CD14-positive monocyte (primary cell): ENCODE measurements at regions not wholly inside any gene's neighbourhood (a gene's known extent, or its start where the extent isn't known, plus 50 kb on each side); places are given as distances from the start of the nearest gene placed in this dataset.

Experiments used
- DNase-seq, 3 donors: peaks; one replicate each; pipeline ENCODE4 v3.0.0-alpha.2; 2011 to 2022
- H2AFZ ChIP-seq: 2 replicates; pipeline ENCODE4 v1.6.0; 2012; ENCODE audit warnings: mild to moderate bottlenecking, low read depth, low read length, inconsistent platforms; ENCODE audit not compliant: insufficient read depth, poor library complexity, severe bottlenecking
- H3K27ac ChIP-seq, 2 donors: 1 replicate in 1 of 2; 2 replicates in 1 of 2; pipeline ENCODE4 v1.5.1; 2012 to 2013; ENCODE audit warnings: low read length in 2 of 2, control low read depth in 1 of 2, inconsistent platforms in 1 of 2, low read depth in 1 of 2, mild to moderate bottlenecking in 1 of 2
- H3K27me3 ChIP-seq, 2 donors: one replicate each; pipeline versions ENCODE4 v1.6.0 to v1.6.1; 2011 to 2013; ENCODE audit warnings: low read length in 2 of 2; ENCODE audit not compliant: control insufficient read depth in 2 of 2, insufficient read depth in 2 of 2
- H3K36me3 ChIP-seq, 2 donors: replicated peaks in 1 of 2; 1 replicate in 1 of 2; 2 replicates in 1 of 2; pipeline versions ENCODE4 v1.5.1 to v1.6.1; 2012 to 2013; ENCODE audit warnings: low read length in 2 of 2, control low read depth in 1 of 2, inconsistent platforms in 1 of 2, mild to moderate bottlenecking in 1 of 2; ENCODE audit not compliant: insufficient read depth in 2 of 2, control insufficient read depth in 1 of 2
- H3K4me1 ChIP-seq, 2 donors: 1 replicate in 1 of 2; 2 replicates in 1 of 2; pipeline versions ENCODE4 v1.5.1 to v1.6.1; 2012 to 2013; ENCODE audit warnings: low read length in 2 of 2, control low read depth in 1 of 2, inconsistent platforms in 1 of 2, mild to moderate bottlenecking in 1 of 2, moderate library complexity in 1 of 2; ENCODE audit not compliant: insufficient read depth in 2 of 2, control insufficient read depth in 1 of 2
- H3K4me2 ChIP-seq: replicated peaks from 2 replicates; pipeline ENCODE3; 2012; ENCODE audit warnings: low read length, moderate library complexity, mild to moderate bottlenecking; ENCODE audit not compliant: poor library complexity, severe bottlenecking; ENCODE audit errors: extremely low read depth
- H3K4me3 ChIP-seq, 3 experiments: fragments of 200-600 bp in 1 of 3; sonication (generic) in 1 of 3; replicated peaks in 1 of 3; 1 replicate in 2 of 3; 2 replicates in 1 of 3; pipeline ENCODE4 v1.5.1; 2011 to 2013; ENCODE audit warnings: low read length in 3 of 3, mild to moderate bottlenecking in 3 of 3, control low read depth in 2 of 3, low read depth in 2 of 3, inconsistent platforms in 1 of 3, moderate library complexity in 1 of 3
- H3K79me2 ChIP-seq: 2 replicates; pipeline ENCODE4 v1.6.0; 2012; ENCODE audit warnings: mild to moderate bottlenecking, control low read depth, inconsistent platforms, low read length, moderate library complexity; ENCODE audit not compliant: insufficient read depth
- H3K9ac ChIP-seq: 2 replicates; pipeline ENCODE4 v1.6.0; 2017; ENCODE audit warnings: low read length, mild to moderate bottlenecking; ENCODE audit not compliant: insufficient read depth, poor library complexity, severe bottlenecking
- H3K9me3 ChIP-seq, 2 donors: replicated peaks in 1 of 2; 1 replicate in 1 of 2; 2 replicates in 1 of 2; pipeline versions ENCODE4 v1.5.1 to v1.6.1; 2012 to 2013; ENCODE audit warnings: low read length in 2 of 2, control low read depth in 1 of 2; ENCODE audit not compliant: control insufficient read depth in 1 of 2, insufficient read depth in 1 of 2
- H4K20me1 ChIP-seq: 2 replicates; pipeline ENCODE4 v1.6.0; 2012; ENCODE audit warnings: mild to moderate bottlenecking, low read length, control low read depth, moderate library complexity; ENCODE audit not compliant: insufficient read depth
- H3K27ac Mint-ChIP-seq, 7 donors: one replicate each; pipeline ENCODE4 v1.8.0; 2020; ENCODE audit warnings: mild to moderate bottlenecking in 7 of 7, mixed read lengths in 7 of 7, moderate library complexity in 6 of 7, inconsistent platforms in 2 of 7
- H3K27me3 Mint-ChIP-seq, 3 donors: one replicate each; pipeline ENCODE4 v1.8.0; 2021 to 2022; ENCODE audit warnings: low read depth in 3 of 3, mild to moderate bottlenecking in 3 of 3, mixed read lengths in 3 of 3, moderate library complexity in 3 of 3, inconsistent platforms in 1 of 3
- H3K36me3 Mint-ChIP-seq, 2 donors: one replicate each; pipeline ENCODE4 v1.8.0; 2020; ENCODE audit warnings: mixed read lengths in 2 of 2, inconsistent platforms in 1 of 2, mild to moderate bottlenecking in 1 of 2
- H3K4me1 Mint-ChIP-seq: one replicate; pipeline ENCODE4 v1.8.0; 2020; ENCODE audit warnings: mild to moderate bottlenecking, mixed read lengths
- H3K4me3 Mint-ChIP-seq, 2 donors: one replicate each; pipeline ENCODE4 v1.8.0; 2020; ENCODE audit warnings: mild to moderate bottlenecking in 2 of 2, mixed read lengths in 2 of 2, moderate library complexity in 1 of 2
- H3K9me3 Mint-ChIP-seq, 7 donors: one replicate each; pipeline ENCODE4 v1.8.0; 2020 to 2022; ENCODE audit warnings: mixed read lengths in 7 of 7, mild to moderate bottlenecking in 6 of 7, moderate library complexity in 6 of 7, inconsistent platforms in 2 of 7
- CTCF ChIP-seq: fragments of 200-600 bp; IDR thresholded peaks from one replicate; pipeline ENCODE4 v1.8.0; 2022; ENCODE audit warnings: antibody characterized with exemption, mild to moderate bottlenecking
- WGBS: methylation state at CpG from one replicate; pipeline ENCODE4 v1.1.5; 2013; ENCODE audit warnings: missing lambda C conversion rate; ENCODE audit not compliant: insufficient coverage; 5-methylcytosine and 5-hydroxymethylcytosine counted together
- intact Hi-C, 2 donors: fragments of 100-400 bp; cut with micrococcal nuclease; formaldehyde crosslinking; loops; one replicate each; pipeline versions ENCODE4 v1.15.0 to v1.15.1; 2023

GRCh38 chr15:62348623-62349022 is 183.5 kb upstream of the C2CD4B start:
- Histone ChIP-seq H3K4me2 (no peak overlapping the region), H3K9me3 (no peaks in the 10 kb centered on the region), H3K4me3 (no peak overlapping the region), H3K79me2 (no peaks in the 10 kb centered on the region), H4K20me1 (no peaks in the 10 kb centered on the region), H3K36me3 (no peaks in the 10 kb centered on the region), H2AFZ (no peak overlapping the region), H3K27me3 (no peaks in the 10 kb centered on the region), H3K9ac (no peak overlapping the region), H3K27ac (no peak overlapping the region), H3K4me1 (peaks cover 5 to 23% of the 10 kb centered on the region in 2 donors)
- peak overlapping the region in 1 of 7 donors; percentile 66 for H3K27ac Mint-ChIP-seq
- peaks cover 41% of the 10 kb centered on the region for H3K4me1 Mint-ChIP-seq
- H3K27me3 Mint-ChIP-seq = peaks cover 4 to 10% (median 5%) of the 10 kb centered on the region in 3 donors
- no peak for TF ChIP-seq CTCF
- DNase-seq = no peak
- H3K4me3 Mint-ChIP-seq = no peak overlapping the region
- no peaks in the 10 kb centered on the region for H3K36me3 Mint-ChIP-seq
- H3K9me3 Mint-ChIP-seq = peaks cover 0 to 9% (median 1%) of the 10 kb centered on the region in 7 donors
- WGBS = 0% methylated on average over 1 of the region's 3 CpGs
- intact Hi-C loops = no loop called here

- WGBS = 100% methylated on average over 1 of the region's 3 CpGs
- Mint-ChIP-seq H3K9me3 (no peaks in the 10 kb centered on the region), H3K36me3 (no peaks in the 10 kb centered on the region)
Observed at GRCh38 chr15:62352817-62353216, 187.7 kb upstream of the C2CD4B start.

More at GRCh38 chr15:62352817-62353216, 187.7 kb upstream of the C2CD4B start:
- no peak for TF ChIP-seq CTCF
- Histone ChIP-seq H2AFZ (no peak overlapping the region), H3K36me3 (no peaks in the 10 kb centered on the region), H3K27me3 (no peaks in the 10 kb centered on the region), H3K79me2 (no peaks in the 10 kb centered on the region), H3K9ac (no peak overlapping the region), H3K4me1 (peaks cover 5 to 17% of the 10 kb centered on the region in 2 donors), H3K4me3 (no peak overlapping the region), H3K27ac (no peak overlapping the region), H3K4me2 (no peak overlapping the region), H4K20me1 (no peaks in the 10 kb centered on the region), H3K9me3 (no peaks in the 10 kb centered on the region)
- H3K27me3 Mint-ChIP-seq = peaks cover 5 to 8% (median 5%) of the 10 kb centered on the region in 3 donors
- no peak for DNase-seq
- intact Hi-C loops = no loop called here
- H3K27ac Mint-ChIP-seq = no peak overlapping the region
- H3K4me1 Mint-ChIP-seq = peaks cover 28% of the 10 kb centered on the region
- H3K4me3 Mint-ChIP-seq = no peak overlapping the region
